ENCODE measurements at regions not wholly inside any gene's neighbourhood (a gene's known extent, or its start where the extent isn't known, plus 50 kb on each side); places are given as distances from the start of the nearest gene placed in this dataset.

- TF ChIP-seq ZNF660 (tag by site-specific recombination; IDR thresholded peaks at IDR 0.05) (no peak), CTCF (tag by site-specific recombination; IDR thresholded peaks at IDR 0.05) (no peak), ZNF24 (tag by site-specific recombination; IDR thresholded peaks at IDR 0.05) (no peak), IKZF3 (tag by site-specific recombination; IDR thresholded peaks at IDR 0.05) (no peak), HIC1 (tag by site-specific recombination; IDR thresholded peaks at IDR 0.05) (no peak), ZNF133 (tag by site-specific recombination; IDR thresholded peaks at IDR 0.05) (no peak), KLF10 (tag by site-specific recombination; IDR thresholded peaks at IDR 0.05) (no peak), ZNF707 (tag by site-specific recombination; IDR thresholded peaks at IDR 0.05) (no peak), ZEB2 (tag by site-specific recombination; IDR thresholded peaks at IDR 0.05) (no peak), REST (tag by site-specific recombination; IDR thresholded peaks at IDR 0.05) (no peak), ZNF398 (tag by site-specific recombination; IDR thresholded peaks at IDR 0.05) (no peak), ZNF629 (tag by site-specific recombination; IDR thresholded peaks at IDR 0.05) (no peak)
Observed at GRCh38 chr9:3040761-3041160, 196.9 kb upstream of the PUM3 start.

Data from HEK293 (cell line).